DLD1 (cell line): ENCODE measurements at regions not wholly inside any gene's neighbourhood (a gene's known extent, or its start where the extent isn't known, plus 50 kb on each side); places are given as distances from the start of the nearest gene placed in this dataset.

Experiments used
- in situ Hi-C: cut with HindIII; loops from 2 replicates; pipeline ENCODE4 v1.10.0; 2017; ENCODE audit warnings: low sequenced_read_pairs

GRCh38 chr2:133802409-133803039 is 234.3 kb upstream of the NCKAP5 start:
- in situ Hi-C loops: no loop called here

- in situ Hi-C loops: no loop called here
Measured at GRCh38 chr2:133806564-133806963, 238.3 kb upstream of the NCKAP5 start.

- in situ Hi-C loops: no loop called here
Measured at GRCh38 chr2:133809485-133809884, 241.2 kb upstream of the NCKAP5 start.

- in situ Hi-C loops: no loop called here
Measured at GRCh38 chr2:133810559-133810958, 242.3 kb upstream of the NCKAP5 start.

GRCh38 chr2:133811409-133812125 is 243.3 kb upstream of the NCKAP5 start:
- in situ Hi-C loops: no loop called here

GRCh38 chr2:133812826-133813617 is 244.8 kb upstream of the NCKAP5 start:
- in situ Hi-C loops: no loop called here

- in situ Hi-C loops: no loop called here
Measured at GRCh38 chr2:133814890-133815289, 246.6 kb upstream of the NCKAP5 start.

GRCh38 chr2:133816037-133816436 is 247.8 kb upstream of the NCKAP5 start:
- in situ Hi-C loops: no loop called here

GRCh38 chr2:133817680-133818566 is 249.7 kb upstream of the NCKAP5 start:
- in situ Hi-C loops: no loop called here

- in situ Hi-C loops: no loop called here
Measured at GRCh38 chr2:133818661-133819060, 250.4 kb upstream of the NCKAP5 start.

- in situ Hi-C loops: no loop called here
Measured at GRCh38 chr2:133819906-133820305, 251.6 kb upstream of the NCKAP5 start.

GRCh38 chr2:133821107-133821760 is 253.0 kb upstream of the NCKAP5 start:
- in situ Hi-C loops: no loop called here

- in situ Hi-C loops: no loop called here
Measured at GRCh38 chr2:133822517-133823225, 254.4 kb upstream of the NCKAP5 start.

GRCh38 chr2:133823226-133823550 is 254.9 kb upstream of the NCKAP5 start:
- in situ Hi-C loops: no loop called here

GRCh38 chr2:133824869-133825268 is 256.6 kb upstream of the NCKAP5 start:
- in situ Hi-C loops: no loop called here

- in situ Hi-C loops: no loop called here
Measured at GRCh38 chr2:133825778-133826177, 257.5 kb upstream of the NCKAP5 start.

GRCh38 chr2:133828913-133829312 is 260.6 kb upstream of the NCKAP5 start:
- in situ Hi-C loops: no loop called here

GRCh38 chr2:133829450-133830020 is 261.3 kb upstream of the NCKAP5 start:
- in situ Hi-C loops: no loop called here

- in situ Hi-C loops: no loop called here
Measured at GRCh38 chr2:133833746-133834145, 265.5 kb upstream of the NCKAP5 start.
